Spleen (tissue), 7 donors: ENCODE measurements at regions not wholly inside any gene's neighbourhood (a gene's known extent, or its start where the extent isn't known, plus 50 kb on each side); places are given as distances from the start of the nearest gene placed in this dataset.

Source experiments
- CTCF ChIP-seq, 11 experiments: fragments of 200-600 bp in 7 of 11; fragments of 450-650 bp in 4 of 11; sonication (generic) in 4 of 11; IDR thresholded peaks in 8 of 11; conservative IDR thresholded peaks in 3 of 11; 1 replicate in 7 of 11; 2 replicates in 4 of 11; pipeline versions ENCODE4 v1.4.0 to v1.8.0; 2016 to 2021; ENCODE audit warnings: antibody characterized with exemption in 11 of 11, inconsistent platforms in 4 of 11, mild to moderate bottlenecking in 1 of 11
- POLR2A ChIP-seq, 3 donors: fragments of 450-650 bp; IDR thresholded peaks; one replicate each; pipeline ENCODE4 v1.5.1; 2017; ENCODE audit warnings: antibody characterized with exemption in 3 of 3, mild to moderate bottlenecking in 1 of 3
- POLR2AphosphoS5 ChIP-seq, 3 donors: sonication (generic); formaldehyde crosslinking; IDR thresholded peaks; one replicate each; pipeline ENCODE4 v1.5.1; 2017; ENCODE audit warnings: antibody characterized with exemption in 3 of 3
- donor health status: DM: no; HTN: no; CAD: no; lungs with moderate emphysema.
- donor health status: DM: no; HTN: no; CAD: no.
- donor health status: DM: no; HTN: no; CAD: no.

DNA sequence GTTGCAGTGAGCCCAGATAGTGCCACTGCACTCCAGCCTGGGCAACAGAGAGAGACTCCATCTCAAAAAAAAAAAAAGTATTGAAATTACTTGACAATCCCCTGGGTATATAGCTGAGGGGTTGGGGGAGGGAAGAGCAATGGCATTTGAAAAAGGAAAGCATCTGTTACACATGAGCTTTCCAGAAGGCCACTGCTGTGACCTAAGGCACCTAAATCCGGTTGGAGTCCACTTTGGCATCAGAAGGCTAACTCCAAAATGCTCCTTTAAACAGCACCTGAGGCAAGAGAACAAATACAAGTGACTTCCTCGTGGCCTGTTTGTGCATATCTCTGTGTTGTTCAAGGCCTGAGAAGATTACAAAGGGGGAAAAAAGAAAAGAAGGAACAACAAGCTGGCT lies 74.8 kb upstream of the PALS2 start:
- TF ChIP-seq CTCF (IDR thresholded peaks at IDR 0.05 in 8 of 11, conservative IDR thresholded peaks at IDR 0.05 in 3 of 11) = no peak
- no peak for TF ChIP-seq POLR2AphosphoS5 (IDR thresholded peaks at IDR 0.05)
- no peak for TF ChIP-seq POLR2A (IDR thresholded peaks at IDR 0.05)
